Suppressor macrophage treated with lipopolysaccharide for 1 hour (primary cell): ENCODE measurements at regions not wholly inside any gene's neighbourhood (a gene's known extent, or its start where the extent isn't known, plus 50 kb on each side); places are given as distances from the start of the nearest gene placed in this dataset.

Source experiments
- DNase-seq, 3 donors: peaks; one replicate each; pipeline ENCODE4 v3.0.0-alpha.2; 2020 to 2022

DNA sequence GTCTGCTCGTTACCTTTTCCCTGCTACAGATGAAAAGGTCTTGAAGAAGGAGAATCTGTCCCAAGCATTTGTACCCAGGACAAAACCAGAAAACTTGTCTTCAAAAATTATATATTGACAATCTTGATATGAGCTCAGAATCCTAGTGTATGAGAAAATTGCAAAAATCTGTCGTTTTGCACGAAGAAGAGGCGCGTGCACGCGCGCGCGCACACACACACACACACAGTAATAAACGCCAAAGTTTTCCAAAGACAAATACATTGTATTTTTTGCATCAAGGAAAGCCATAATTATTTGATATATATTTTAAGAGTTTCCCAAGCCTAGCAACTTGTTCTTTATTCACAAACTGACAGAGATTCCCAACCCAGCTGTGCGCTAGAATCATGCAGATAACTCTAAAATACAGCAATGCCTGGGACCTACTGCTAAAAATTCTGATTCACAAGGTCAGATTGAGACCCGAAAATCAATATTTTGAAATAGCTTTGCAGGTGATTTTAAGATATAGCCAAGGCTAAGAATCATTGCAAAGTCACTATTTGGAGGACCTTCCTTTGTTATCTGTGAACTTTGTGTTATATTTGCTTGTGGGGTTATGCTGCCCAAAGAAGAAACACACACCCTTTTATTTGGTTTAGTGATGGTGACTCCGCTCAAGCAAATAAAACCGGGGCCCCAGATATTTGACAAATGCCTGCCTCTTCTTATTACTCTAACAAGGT is 1287.7 kb upstream of the CDH6 start:
- DNase-seq = no peak

DNA sequence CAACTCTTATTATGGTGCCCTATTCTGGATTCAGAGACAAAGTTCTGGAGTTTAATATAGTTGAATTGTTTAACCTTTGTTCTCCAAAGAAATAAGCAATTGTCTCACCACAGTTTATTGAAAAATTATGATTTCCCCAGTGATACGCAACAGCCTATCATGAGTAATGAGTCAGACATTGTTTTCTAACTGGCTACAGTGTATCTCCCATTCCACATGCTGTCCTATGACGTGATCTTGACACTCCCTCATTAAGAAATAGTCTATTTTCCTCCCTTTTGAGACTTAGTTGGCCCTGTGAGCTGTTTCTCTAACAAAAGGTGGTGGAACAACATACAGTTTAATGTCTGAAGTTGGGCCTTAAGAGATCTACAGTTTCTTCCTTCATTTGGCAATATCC is 1290.6 kb upstream of the CDH6 start:
- DNase-seq = no peak

DNA sequence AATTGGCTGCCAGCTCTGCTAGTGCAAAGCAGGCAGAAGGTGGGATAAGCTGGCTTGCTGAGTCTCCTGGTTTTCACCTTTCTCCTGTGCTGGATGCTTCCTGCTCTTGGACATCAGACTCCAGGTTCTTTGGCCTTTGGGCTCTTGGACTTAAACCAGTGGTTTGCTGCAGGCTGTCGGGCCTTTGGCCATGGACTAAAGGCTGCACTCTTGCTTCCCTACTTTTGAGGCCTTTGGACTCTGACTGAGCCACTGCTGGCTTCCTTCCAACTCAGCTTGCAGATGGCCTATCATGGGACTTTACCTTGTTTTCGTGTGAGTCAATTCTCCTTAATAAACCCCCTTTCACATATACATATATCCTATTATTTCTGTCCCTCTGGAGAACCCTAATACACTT is 1293.9 kb upstream of the CDH6 start:
- no peak for DNase-seq

DNA sequence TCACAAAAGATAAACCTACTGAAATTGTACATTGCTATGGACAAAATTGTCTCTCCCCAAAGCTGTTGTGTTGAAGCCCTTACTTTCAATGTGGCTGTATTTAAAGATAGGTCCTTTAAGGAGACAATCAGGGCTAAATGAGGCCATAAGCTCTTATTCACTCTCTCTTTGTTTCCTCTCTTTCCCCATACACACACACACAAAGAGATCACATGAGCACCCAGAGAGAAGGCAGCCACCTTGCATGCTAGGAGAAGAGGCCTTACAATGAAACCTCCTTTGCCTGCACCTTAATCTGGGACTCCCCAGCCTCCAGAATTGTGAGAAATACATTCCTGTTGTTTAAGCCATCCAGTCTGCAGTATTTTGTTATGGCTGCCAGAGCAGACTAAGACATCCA is 1295.6 kb upstream of the CDH6 start:
- no peak for DNase-seq

DNA sequence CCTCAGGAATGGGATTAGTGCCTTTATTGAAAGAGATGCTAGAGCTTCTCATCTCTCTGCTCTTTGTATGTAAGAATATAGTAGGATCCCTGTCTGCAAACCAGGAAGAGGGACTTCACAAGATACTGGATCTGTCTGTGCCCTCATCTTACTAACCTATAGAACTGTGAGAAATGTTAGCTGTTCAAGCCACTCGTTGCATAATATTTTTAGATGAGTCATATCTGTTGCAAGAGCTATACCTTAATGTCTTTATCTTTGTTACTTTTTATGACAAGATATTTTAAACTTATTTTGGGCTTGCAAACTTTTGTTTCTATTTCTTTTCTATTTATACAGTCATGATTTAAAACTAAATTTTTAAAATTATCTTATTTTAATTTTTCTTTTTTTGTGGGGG is 1296.8 kb upstream of the CDH6 start:
- peak in 1 of 3 donors; percentile 0 for DNase-seq

DNA sequence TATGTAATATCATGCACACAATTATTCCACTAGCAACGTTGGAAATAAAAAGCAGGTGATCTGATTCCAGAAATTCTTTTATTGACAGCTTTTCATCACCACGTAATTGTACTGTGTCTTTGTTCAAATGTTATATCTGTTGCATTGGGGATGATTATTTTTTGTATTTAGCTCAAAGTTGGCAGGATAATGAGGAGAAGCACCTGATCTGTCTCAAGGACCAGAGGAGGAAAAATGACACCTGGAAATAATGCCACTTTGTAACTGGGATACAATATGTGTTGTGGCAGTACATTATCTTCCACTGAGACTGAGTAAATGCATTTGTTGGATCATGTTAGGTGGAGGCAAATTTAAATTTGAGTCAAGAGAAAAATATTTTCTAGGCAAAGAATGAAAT is 1298.8 kb upstream of the CDH6 start:
- no peak for DNase-seq

DNA sequence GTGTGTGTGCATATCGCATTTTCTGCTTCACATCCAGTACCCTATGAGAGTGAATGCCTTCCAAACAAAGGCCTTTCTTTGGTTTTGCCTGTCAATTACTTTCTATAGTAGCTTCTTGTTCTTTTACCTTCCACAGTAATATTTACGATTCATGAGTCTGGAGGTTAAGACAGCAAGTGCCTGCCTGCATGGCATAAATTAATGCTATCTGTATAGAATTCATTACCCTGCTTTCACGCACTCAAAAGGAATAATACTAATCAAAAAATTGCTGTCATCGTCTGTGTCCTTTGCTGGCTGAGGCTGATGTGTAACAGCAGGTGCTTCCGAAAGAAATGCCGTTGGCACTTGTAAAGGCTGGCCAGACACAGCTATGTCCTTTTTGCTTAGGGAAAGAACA is 1304.4 kb upstream of the CDH6 start:
- DNase-seq = no peak

DNA sequence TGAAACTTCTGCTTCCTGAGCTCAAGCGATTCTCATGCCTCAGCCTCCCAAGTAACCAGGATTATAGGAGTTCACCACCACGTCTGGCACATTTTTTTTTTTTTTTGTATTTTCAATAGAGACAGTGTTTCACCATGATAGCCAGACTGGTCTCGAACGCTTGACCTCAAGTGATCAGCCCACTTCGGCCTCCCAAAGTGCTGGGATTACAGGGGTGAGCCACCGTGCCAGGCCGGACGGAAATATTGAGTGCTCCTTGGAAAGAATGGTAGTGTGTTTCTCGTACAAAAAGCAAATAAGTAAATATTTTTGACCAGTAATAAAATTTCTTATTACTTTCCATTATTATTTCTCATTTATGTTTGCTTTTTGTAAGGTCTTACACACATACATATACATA is 1307.9 kb upstream of the CDH6 start:
- DNase-seq = no peak

DNA sequence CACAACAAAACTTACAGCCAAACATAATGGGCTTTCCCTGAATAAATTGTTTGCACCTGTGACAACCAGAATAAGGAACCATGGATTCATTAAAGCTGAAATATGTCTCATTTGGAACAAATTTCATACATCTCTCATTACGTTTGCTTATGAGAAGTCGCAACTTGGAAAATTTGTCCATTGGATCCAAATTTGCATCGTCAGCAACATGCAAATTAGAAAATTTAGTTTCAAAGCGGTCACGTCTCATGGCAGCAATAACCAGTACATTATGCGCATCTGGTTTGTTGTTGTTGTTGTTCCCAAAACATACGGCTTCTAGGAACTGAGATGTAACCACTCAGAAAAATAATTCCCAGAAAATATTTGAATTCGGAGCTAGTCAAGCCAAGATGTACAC is 1311.5 kb upstream of the CDH6 start:
- no peak for DNase-seq

DNA sequence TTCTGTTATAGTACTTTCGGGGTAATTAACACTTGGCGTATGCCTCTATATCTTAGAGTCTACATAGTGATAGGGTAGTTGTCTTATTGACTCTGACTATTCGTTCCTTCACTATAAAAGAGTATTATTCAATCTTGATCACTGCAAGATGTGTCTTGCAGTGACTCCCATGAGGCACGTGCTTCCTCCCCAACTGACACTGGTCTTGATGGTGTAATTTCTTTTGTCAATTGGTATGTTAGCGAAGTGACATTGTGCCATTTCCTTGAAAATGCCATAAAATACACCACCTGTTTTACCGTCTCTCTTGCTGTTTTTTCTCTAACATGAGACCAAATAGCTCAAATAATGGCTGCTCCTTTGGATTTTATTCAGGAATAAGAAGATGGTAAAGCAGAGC is 1314.1 kb upstream of the CDH6 start:
- DNase-seq = no peak

DNA sequence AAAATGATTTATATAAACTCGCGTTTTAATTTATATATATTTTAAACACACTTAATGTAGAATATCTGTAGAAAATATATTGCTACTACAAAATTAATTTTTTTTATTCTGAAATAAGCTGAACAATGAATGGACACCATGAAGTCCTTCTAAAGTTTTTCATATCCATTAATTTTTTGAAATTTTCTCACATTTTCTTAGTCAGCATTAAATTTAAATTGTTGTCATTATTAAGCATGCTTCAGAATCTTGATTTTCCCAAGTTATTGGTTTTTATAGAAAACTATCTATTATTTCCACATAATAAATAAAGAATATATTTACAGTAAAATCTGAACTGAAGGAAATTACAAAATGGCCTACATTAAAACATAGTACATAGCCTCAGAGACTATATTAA is 1314.9 kb upstream of the CDH6 start:
- DNase-seq = no peak

DNA sequence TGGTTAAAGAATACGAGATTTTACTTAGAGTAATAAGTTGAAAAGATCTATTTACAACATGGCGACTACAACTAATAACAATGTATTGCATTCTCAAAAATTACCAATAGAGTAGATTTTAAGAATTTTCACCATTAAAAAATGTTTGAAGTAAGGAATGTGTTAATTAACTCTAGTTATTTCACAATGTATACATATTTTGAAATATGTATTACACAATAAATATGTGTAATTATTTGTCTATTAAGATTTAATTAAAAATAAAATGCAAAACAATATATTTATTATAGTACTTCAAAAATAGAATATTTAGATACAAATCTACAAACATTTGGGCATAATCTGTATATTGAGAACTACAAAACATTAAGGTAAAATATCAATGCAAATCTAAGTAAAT is 1326.3 kb upstream of the CDH6 start:
- DNase-seq = no peak

DNA sequence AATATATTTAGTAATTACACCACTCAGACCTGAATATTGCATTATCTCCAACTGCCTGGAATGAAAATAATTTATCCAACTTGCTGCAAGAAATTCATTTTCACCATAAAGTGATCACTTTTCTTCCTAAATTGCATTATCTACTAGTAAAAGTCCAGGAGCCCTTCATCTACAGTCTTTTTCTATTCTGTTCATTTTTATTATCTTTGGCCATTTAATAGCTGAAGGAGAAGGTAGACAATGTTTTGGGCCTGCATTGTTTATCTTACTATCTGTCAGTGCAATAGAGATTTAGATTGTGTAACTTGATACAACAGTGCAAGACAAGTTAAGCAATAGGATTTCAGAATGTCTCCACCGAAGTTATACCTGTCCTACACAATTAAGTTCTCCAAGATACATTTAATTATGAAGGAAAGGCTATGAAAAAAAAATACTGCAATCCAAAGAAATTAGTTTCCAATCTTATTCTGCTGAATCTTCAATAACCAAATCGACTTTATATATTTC is 1339.7 kb upstream of the CDH6 start:
- no peak for DNase-seq

DNA sequence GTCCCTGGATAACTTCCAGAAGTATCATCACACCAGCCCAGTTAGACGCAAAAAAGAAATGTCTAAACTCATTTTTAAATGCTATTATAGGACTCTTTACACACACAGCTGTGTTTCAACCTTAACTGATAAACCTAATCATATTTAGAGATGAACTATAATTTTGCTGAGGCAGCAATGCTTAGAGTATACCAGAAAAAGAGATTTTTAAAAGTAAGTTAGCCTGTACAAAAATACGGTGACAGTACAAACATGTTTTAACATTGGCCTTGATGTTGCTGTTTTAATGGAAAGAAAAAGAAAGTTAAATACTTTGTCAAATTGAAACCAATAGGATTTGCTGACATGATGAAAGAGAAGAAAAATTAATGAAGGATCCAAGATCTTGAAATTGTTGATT is 1341.2 kb upstream of the CDH6 start:
- no peak for DNase-seq

DNA sequence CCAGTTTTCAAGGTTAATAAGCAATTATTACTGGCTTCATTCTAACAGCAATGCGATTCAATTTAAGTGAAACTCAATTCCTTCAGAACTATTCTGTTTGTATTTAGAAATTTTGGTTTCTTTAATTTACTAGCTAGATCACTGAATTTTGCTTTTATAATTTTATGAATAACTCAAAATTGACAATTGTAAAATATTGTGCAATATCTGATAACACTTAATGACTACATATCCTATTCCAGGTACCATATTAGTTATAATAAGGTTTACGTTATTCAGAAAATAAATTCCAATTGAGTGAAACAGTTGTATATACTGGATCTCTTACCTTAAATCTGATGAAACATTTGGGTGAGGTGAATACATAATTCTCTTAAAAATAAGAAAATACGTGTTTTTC is 1348.3 kb upstream of the CDH6 start:
- no peak for DNase-seq

DNA sequence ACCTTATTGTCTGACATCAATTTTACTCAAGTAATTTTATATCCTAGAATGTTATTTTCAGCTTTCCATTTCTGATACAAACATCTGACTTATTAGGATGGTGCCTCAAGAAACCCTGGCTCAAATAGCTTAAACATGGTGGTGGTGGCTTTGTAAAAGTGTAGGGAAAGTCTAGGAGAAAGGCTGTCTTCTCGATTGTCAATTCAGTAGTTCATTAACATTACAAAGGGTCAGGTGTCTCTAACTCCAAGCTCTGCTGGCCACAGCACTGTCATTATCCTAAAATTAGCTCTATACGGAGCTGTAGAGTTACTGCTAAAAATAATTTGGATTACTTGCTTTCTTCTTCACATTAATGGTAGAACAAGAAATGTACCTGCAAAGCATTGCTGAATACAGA is 1360.1 kb upstream of the CDH6 start:
- no peak for DNase-seq

DNA sequence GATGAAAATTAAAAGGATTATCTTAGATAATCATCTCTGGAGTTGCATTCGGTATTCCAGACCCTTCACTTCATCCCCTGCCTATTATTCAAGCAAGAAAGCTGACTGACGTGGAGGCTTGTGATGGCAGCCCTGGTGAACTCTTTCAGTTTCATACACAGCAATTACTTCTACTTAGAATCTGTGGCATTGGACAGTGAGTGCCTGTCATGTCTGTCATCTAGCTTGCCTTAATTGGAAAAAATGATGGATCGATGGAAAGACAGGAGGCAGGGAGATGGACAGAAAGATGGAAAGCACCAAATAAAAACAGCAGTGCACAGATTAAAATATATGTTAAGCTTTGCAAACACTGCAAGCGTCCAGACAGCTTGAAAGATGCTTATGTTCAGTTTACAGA is 1371.0 kb upstream of the CDH6 start:
- no peak for DNase-seq

DNA sequence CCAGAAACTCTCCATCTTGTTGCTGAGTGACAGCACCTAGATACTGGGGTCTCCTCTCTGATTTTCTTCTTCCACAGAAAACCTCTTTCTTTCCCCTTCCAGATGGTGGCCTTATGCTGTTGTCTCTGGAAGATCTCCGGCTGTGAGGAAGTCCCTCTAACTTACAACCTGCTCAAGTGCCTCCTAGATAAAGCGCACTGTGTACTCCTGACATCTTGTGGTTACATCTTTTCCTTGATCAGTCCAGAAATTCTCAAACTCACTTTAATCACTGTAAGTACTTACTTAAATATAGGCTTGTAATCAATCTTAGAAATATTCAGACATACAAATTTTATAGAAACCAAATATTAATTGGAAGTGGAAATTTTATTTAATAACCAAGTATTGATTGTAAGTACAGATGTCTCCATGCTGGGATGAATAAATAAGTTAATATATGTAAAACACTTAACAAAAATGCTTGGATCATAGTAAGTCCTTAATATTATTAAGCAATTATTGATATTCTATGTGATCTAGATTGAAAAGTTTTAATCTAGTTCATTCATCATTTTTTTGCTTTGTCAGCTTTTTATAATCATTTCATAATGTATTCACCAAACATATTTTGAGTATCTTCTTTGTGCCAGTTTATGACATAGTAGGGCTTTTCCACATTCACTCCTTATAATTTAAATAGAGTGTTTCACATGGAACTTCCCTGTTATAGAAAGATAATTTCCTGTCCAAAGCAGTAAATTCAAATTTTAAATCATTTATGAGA is 1381.4 kb upstream of the CDH6 start:
- no peak for DNase-seq

DNA sequence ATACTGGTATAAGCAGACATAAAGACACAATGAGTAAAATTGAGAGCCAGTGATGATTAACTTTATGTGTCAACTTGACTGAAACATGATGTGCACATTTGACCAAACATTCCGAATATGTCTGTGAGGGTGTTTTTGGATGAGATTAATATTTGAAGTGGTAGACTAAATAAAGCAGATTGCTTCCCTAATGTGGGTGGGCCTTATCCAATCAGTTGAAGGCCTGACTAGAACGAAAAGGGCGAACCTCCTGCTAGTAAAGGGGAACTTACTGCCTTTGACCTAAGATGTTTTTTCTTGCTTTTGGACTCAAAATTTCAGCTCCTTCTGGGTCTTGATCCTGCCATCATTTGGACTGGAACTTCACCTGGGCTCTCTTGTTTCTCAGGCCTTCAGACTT is 1387.7 kb upstream of the CDH6 start:
- no peak for DNase-seq

DNA sequence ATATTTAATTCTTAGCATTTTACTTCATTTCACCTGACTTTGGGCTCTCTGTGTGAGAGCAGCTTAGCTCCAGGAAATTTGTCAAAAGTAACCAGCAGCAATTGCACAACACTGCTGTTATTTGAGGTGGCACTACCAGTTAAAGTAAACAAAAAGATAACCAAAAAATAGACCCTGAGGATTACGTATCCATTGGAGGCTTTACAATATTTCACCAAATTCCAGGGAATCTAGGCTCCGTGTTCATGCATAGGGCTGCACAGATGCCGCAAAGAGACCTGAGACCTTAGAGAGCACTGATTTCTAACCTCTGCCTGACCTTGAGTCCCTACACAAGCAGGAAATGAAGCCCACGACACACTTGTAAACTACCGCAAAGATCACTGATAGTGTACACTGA is 1392.7 kb upstream of the CDH6 start:
- no peak for DNase-seq

DNA sequence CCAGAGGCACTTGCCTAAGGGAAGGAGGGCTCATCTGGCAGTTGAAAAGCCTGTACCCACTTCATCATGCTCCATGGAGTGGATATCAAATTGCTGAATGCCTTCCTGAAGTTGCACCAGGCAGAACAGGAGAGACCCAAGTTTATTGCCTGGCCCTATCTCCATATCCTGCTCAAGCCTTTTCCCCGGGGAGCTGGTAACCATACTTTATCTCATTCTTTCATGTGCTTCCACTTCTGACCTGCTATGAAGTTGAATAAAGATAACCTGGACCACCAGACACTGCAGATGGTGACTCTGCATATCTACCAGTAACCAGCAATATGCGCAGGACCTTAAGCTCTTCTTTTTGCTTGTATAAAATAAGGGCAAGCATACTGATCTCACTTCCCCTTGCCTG is 1397.5 kb upstream of the CDH6 start:
- no peak for DNase-seq

DNA sequence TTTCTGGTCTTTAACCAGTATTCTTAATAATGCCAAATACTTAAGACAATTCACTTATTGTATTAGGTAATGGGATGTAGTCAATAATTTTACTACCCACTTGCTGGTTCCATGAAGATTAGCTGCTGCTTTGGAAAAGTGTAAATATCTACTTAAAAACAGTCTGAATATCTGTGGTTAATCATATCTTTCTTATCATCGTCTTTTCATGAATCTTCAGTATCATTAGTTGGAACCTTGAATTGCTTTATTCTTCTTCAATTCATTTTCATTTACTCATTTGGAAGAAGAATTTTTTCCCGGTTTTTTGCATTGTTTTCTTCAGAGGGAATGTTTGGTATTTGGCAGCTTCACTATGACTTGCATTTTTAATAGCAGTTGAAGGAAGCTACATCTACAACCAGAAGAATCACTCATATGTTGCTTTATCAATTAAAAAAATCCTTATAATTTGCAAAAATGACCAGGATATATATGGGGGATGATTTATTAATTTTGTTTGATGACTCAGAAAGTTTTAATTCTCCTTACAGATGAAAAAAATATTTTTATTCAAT is 1398.3 kb upstream of the CDH6 start:
- DNase-seq = no peak

DNA sequence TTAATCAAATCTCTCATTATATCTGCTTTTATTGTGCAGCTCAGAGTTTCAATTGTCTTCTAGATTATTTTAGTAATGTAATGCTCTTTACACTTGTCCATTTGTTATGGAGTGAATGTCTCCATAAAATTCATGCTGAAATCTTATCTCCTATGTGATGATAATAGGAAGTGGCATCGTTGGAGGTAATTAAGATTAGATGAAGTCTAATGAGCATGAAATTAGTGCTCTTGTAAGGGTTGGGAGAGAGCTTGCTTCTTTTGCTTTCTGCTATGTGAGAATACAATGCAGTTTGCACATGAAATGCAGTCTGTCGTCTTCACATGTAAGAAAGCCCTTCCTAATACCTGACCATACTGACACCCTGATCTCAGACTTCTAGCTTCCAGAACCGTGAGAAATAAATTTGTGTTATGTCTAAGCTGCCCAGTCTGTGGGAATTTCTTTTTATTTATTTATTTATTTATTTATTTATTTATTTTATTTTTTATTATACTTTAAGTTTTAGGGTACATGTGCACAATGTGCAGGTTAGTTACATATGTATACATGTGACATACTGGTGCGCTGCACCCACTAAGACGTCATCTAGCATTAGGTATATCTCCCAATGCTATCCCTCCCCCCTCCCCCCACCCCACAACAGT is 1399.2 kb upstream of the CDH6 start:
- no peak for DNase-seq

DNA sequence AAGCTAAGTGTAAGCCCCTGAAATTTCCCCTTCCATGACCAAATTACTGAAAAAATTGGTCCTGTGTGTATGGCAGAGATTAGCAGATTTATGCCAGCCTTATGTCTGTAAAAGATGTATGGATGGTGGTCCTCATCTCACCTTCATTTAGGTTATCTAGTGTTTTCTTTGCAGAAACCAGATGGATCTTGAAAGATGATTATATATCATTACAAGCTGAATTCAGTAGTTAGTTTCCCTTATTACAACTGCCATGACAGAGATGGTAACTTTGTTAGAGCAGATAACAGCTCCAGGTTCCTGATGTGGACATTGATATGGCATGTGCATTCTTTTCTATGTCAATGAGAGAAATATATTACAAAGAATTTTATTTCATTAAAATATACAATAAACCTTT is 1403.2 kb upstream of the CDH6 start:
- no peak for DNase-seq
